GM18858 (cell line): ENCODE measurements at regions not wholly inside any gene's neighbourhood (a gene's known extent, or its start where the extent isn't known, plus 50 kb on each side); places are given as distances from the start of the nearest gene placed in this dataset.

Experiments used
- ATAC-seq: cut with Tn5 transposase; IDR thresholded peaks from one replicate; pipeline ENCODE4 v1.9.1; 2021; ENCODE audit not compliant: unreplicated experiment

GRCh38 chr5:61650661-61651060 is 318.6 kb downstream of the ZSWIM6 start:
- no peak for ATAC-seq

GRCh38 chr5:61651195-61651594 is 319.1 kb downstream of the ZSWIM6 start:
- ATAC-seq = no peak

GRCh38 chr5:61652916-61653315 is 320.9 kb downstream of the ZSWIM6 start:
- no peak for ATAC-seq

GRCh38 chr5:61653807-61654580 is 321.9 kb downstream of the ZSWIM6 start:
- ATAC-seq = no peak

- no peak for ATAC-seq
Observed at GRCh38 chr5:61654876-61655275, 322.8 kb downstream of the ZSWIM6 start.

- ATAC-seq = no peak
Observed at GRCh38 chr5:61657010-61657409, 325.0 kb downstream of the ZSWIM6 start.

GRCh38 chr5:61657686-61658085 is 325.6 kb downstream of the ZSWIM6 start:
- ATAC-seq = no peak

- no peak for ATAC-seq
Observed at GRCh38 chr5:61658592-61659008, 326.5 kb downstream of the ZSWIM6 start.

- ATAC-seq = no peak
Observed at GRCh38 chr5:61659221-61659696, 327.2 kb downstream of the ZSWIM6 start.

- ATAC-seq = no peak
Observed at GRCh38 chr5:61662670-61663069, 330.6 kb downstream of the ZSWIM6 start.

- no peak for ATAC-seq
Observed at GRCh38 chr5:61666064-61666621, 334.1 kb downstream of the ZSWIM6 start.

GRCh38 chr5:61667525-61668218 is 335.6 kb downstream of the ZSWIM6 start:
- no peak for ATAC-seq

- no peak for ATAC-seq
Observed at GRCh38 chr5:61669531-61669930, 337.5 kb downstream of the ZSWIM6 start.

GRCh38 chr5:61670941-61671340 is 338.9 kb downstream of the ZSWIM6 start:
- ATAC-seq = no peak

- no peak for ATAC-seq
Observed at GRCh38 chr5:61673007-61673735, 341.1 kb downstream of the ZSWIM6 start.

- no peak for ATAC-seq
Observed at GRCh38 chr5:61674378-61674777, 342.3 kb downstream of the ZSWIM6 start.

GRCh38 chr5:61675015-61675692 is 343.1 kb downstream of the ZSWIM6 start:
- ATAC-seq = no peak

GRCh38 chr5:61677220-61677619 is 345.2 kb downstream of the ZSWIM6 start:
- ATAC-seq = no peak

- ATAC-seq = no peak
Observed at GRCh38 chr5:61678966-61679365, 346.9 kb downstream of the ZSWIM6 start.

GRCh38 chr5:61679562-61679961 is 347.5 kb downstream of the ZSWIM6 start:
- no peak for ATAC-seq

GRCh38 chr5:61680247-61680646 is 348.2 kb downstream of the ZSWIM6 start:
- no peak for ATAC-seq
